ENCODE measurements at regions not wholly inside any gene's neighbourhood (a gene's known extent, or its start where the extent isn't known, plus 50 kb on each side); places are given as distances from the start of the nearest gene placed in this dataset.

DNA sequence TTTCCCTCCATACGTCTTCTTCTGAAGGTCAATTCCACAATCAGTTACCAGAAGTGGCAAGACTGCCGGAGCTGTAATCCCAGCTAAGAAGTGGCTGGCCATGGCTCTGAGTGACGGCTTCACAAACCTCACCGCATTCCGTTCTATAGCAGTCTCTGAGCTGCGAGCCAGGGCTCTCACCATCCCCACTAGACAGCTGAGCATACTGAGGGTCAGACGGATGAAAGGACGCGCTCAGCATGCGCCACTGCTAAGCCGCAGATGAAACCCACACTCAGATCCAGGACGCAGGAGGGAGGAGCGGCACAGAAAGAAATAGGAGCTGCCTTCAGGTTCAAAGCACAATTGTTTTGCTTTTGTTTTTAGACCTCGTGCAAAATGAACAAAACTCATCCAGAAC, 97.9 kb downstream of the ANKRD60 start:
- no peak for TF ChIP-seq SIN3A (IDR thresholded peaks at IDR 0.05; ENCODE audit: low read depth)
- no peak for TF ChIP-seq POLR2A (IDR thresholded peaks at IDR 0.05; ENCODE audit: borderline replicate concordance, extremely low read depth, insufficient read depth, insufficient read length)
- TF ChIP-seq, protein P1, sequence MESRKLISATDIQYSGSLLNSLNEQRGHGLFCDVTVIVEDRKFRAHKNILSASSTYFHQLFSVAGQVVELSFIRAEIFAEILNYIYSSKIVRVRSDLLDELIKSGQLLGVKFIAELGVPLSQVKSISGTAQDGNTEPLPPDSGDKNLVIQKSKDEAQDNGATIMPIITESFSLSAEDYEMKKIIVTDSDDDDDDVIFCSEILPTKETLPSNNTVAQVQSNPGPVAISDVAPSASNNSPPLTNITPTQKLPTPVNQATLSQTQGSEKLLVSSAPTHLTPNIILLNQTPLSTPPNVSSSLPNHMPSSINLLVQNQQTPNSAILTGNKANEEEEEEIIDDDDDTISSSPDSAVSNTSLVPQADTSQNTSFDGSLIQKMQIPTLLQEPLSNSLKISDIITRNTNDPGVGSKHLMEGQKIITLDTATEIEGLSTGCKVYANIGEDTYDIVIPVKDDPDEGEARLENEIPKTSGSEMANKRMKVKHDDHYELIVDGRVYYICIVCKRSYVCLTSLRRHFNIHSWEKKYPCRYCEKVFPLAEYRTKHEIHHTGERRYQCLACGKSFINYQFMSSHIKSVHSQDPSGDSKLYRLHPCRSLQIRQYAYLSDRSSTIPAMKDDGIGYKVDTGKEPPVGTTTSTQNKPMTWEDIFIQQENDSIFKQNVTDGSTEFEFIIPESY (IDR thresholded peaks at IDR 0.05; ENCODE audit: extremely low read depth, insufficient replicate concordance, low read length), result no peak
- TF ChIP-seq, protein P2, sequence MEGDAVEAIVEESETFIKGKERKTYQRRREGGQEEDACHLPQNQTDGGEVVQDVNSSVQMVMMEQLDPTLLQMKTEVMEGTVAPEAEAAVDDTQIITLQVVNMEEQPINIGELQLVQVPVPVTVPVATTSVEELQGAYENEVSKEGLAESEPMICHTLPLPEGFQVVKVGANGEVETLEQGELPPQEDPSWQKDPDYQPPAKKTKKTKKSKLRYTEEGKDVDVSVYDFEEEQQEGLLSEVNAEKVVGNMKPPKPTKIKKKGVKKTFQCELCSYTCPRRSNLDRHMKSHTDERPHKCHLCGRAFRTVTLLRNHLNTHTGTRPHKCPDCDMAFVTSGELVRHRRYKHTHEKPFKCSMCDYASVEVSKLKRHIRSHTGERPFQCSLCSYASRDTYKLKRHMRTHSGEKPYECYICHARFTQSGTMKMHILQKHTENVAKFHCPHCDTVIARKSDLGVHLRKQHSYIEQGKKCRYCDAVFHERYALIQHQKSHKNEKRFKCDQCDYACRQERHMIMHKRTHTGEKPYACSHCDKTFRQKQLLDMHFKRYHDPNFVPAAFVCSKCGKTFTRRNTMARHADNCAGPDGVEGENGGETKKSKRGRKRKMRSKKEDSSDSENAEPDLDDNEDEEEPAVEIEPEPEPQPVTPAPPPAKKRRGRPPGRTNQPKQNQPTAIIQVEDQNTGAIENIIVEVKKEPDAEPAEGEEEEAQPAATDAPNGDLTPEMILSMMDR (IDR thresholded peaks at IDR 0.05 in 2 of 3, conservative IDR thresholded peaks at IDR 0.05 in 1 of 3; ENCODE audit: borderline replicate concordance in 1 of 3, insufficient read depth in 1 of 3, low read depth in 2 of 3, low read length in 2 of 3), result no peak
- no peak for TF ChIP-seq RAD21 (IDR thresholded peaks at IDR 0.05; ENCODE audit: low read depth)
- TF ChIP-seq, protein P3, sequence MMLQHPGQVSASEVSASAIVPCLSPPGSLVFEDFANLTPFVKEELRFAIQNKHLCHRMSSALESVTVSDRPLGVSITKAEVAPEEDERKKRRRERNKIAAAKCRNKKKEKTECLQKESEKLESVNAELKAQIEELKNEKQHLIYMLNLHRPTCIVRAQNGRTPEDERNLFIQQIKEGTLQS (IDR thresholded peaks at IDR 0.05), result no peak
- TF ChIP-seq EZH2 (IDR thresholded peaks at IDR 0.05), result no peak
- no peak for TF ChIP-seq TCF7L2 (IDR thresholded peaks at IDR 0.05; ENCODE audit: borderline replicate concordance, extremely low read depth, insufficient read depth, insufficient read length)
- no peak for TF ChIP-seq EZH2phosphoT487 (IDR thresholded peaks at IDR 0.05; ENCODE audit: borderline replicate concordance)
- no peak for TF ChIP-seq EGR1 (IDR thresholded peaks at IDR 0.05; ENCODE audit: low read depth)
- no peak for TF ChIP-seq ELF1 (IDR thresholded peaks at IDR 0.05; ENCODE audit: borderline replicate concordance, low read depth)
- TF ChIP-seq POLR2AphosphoS5 (IDR thresholded peaks at IDR 0.05; ENCODE audit: low read depth, low read length), result no peak
- TF ChIP-seq YY1 (IDR thresholded peaks at IDR 0.05; ENCODE audit: extremely low read depth, insufficient replicate concordance, low read depth, low read length), result no peak

Measured in HCT116 (cell line).